ENCODE measurements at regions not wholly inside any gene's neighbourhood (a gene's known extent, or its start where the extent isn't known, plus 50 kb on each side); places are given as distances from the start of the nearest gene placed in this dataset.

GRCh38 chr5:54733101-54733500 is 215.5 kb downstream of the SNX18 start:
- Histone ChIP-seq H3K27me3 (ENCODE audit: low read depth, low read length) (no peaks in the 10 kb centered on the region), H3K4me2 (ENCODE audit: low read length) (no peak overlapping the region), H3K79me2 (ENCODE audit: low read length) (no peaks in the 10 kb centered on the region), H2AFZ (ENCODE audit: low read depth, low read length) (no peak overlapping the region), H3K27ac (ENCODE audit: low read length) (no peak overlapping the region), H3K4me3 (ENCODE audit: low read length) (no peak overlapping the region), H3K9ac (ENCODE audit: low read length) (no peak overlapping the region), H4K20me1 (ENCODE audit: insufficient read depth, low read length) (no peaks in the 10 kb centered on the region), H3K36me3 (replicated peaks; ENCODE audit: low read depth, low read length) (no peaks in the 10 kb centered on the region), H3K4me1 (ENCODE audit: low read length) (peaks cover 38% of the 10 kb centered on the region), H3K9me3 (ENCODE audit: insufficient read depth, low read length) (no peaks in the 10 kb centered on the region; the same call in 1 of the 2 replicates)
- no peak for TF ChIP-seq EZH2phosphoT487 (IDR thresholded peaks at IDR 0.05; ENCODE audit: low read depth)
- no peak for TF ChIP-seq CTCF (IDR thresholded peaks at IDR 0.05; ENCODE audit: low read depth, low read length)

GRCh38 chr5:54732108-54732507 is 214.5 kb downstream of the SNX18 start:
- Histone ChIP-seq H3K4me3 (ENCODE audit: low read length) (no peak overlapping the region), H2AFZ (ENCODE audit: low read depth, low read length) (no peak overlapping the region), H4K20me1 (ENCODE audit: insufficient read depth, low read length) (no peaks in the 10 kb centered on the region), H3K9me3 (ENCODE audit: insufficient read depth, low read length) (no peaks in the 10 kb centered on the region; the same call in 1 of the 2 replicates), H3K27me3 (ENCODE audit: low read depth, low read length) (no peaks in the 10 kb centered on the region), H3K4me2 (ENCODE audit: low read length) (no peak overlapping the region), H3K27ac (ENCODE audit: low read length) (no peak overlapping the region), H3K79me2 (ENCODE audit: low read length) (no peaks in the 10 kb centered on the region), H3K9ac (ENCODE audit: low read length) (no peak overlapping the region), H3K4me1 (ENCODE audit: low read length) (peaks cover 40% of the 10 kb centered on the region), H3K36me3 (replicated peaks; ENCODE audit: low read depth, low read length) (no peaks in the 10 kb centered on the region)
- TF ChIP-seq EZH2phosphoT487 (IDR thresholded peaks at IDR 0.05; ENCODE audit: low read depth): no peak
- TF ChIP-seq CTCF (IDR thresholded peaks at IDR 0.05; ENCODE audit: low read depth, low read length): no peak

GRCh38 chr5:54728588-54728915 is 211.0 kb downstream of the SNX18 start:
- Histone ChIP-seq H3K4me2 (ENCODE audit: low read length) (no peak overlapping the region), H4K20me1 (ENCODE audit: insufficient read depth, low read length) (no peaks in the 10 kb centered on the region), H3K9me3 (ENCODE audit: insufficient read depth, low read length) (no peaks in the 10 kb centered on the region; the same call in 1 of the 2 replicates), H3K4me1 (ENCODE audit: low read length) (peaks cover 33% of the 10 kb centered on the region), H2AFZ (ENCODE audit: low read depth, low read length) (peak overlapping the region; percentile 65; the same call in 1 of the 2 replicates), H3K27me3 (ENCODE audit: low read depth, low read length) (no peaks in the 10 kb centered on the region), H3K36me3 (replicated peaks; ENCODE audit: low read depth, low read length) (no peaks in the 10 kb centered on the region), H3K79me2 (ENCODE audit: low read length) (no peaks in the 10 kb centered on the region), H3K9ac (ENCODE audit: low read length) (no peak overlapping the region), H3K4me3 (ENCODE audit: low read length) (no peak overlapping the region), H3K27ac (ENCODE audit: low read length) (no peak overlapping the region)
- TF ChIP-seq CTCF (IDR thresholded peaks at IDR 0.05; ENCODE audit: low read depth, low read length): no peak

GRCh38 chr5:54727874-54728587 is 210.5 kb downstream of the SNX18 start:
- H3K79me2 ChIP-seq (ENCODE audit: low read length): no peaks in the 10 kb centered on the region
- no peak for TF ChIP-seq CTCF (IDR thresholded peaks at IDR 0.05; ENCODE audit: low read depth, low read length)

More at GRCh38 chr5:54727874-54728587, 210.5 kb downstream of the SNX18 start:
- no peaks in the 10 kb centered on the region for H4K20me1 ChIP-seq (ENCODE audit: insufficient read depth, low read length)
- H3K4me2 ChIP-seq (ENCODE audit: low read length): no peak overlapping the region
- H3K36me3 ChIP-seq (replicated peaks; ENCODE audit: low read depth, low read length): no peaks in the 10 kb centered on the region
- H3K4me3 ChIP-seq (ENCODE audit: low read length): no peak overlapping the region
- H3K27ac ChIP-seq (ENCODE audit: low read length): no peak overlapping the region
- H3K9ac ChIP-seq (ENCODE audit: low read length): no peak overlapping the region
- no peaks in the 10 kb centered on the region; the same call in 1 of the 2 replicates for H3K9me3 ChIP-seq (ENCODE audit: insufficient read depth, low read length)
- H2AFZ ChIP-seq (ENCODE audit: low read depth, low read length): no peak overlapping the region
- H3K27me3 ChIP-seq (ENCODE audit: low read depth, low read length): no peaks in the 10 kb centered on the region
- peaks cover 33% of the 10 kb centered on the region for H3K4me1 ChIP-seq (ENCODE audit: low read length)

Measured in OCI-LY3 (cell line).